Left lung (tissue), 4 donors: ENCODE measurements at regions not wholly inside any gene's neighbourhood (a gene's known extent, or its start where the extent isn't known, plus 50 kb on each side); places are given as distances from the start of the nearest gene placed in this dataset.
A peak's percentile ranks its signal among the peaks of the same experiment; 100 is the strongest.
"Not testable (repeated sequence)": the region's sequence is repeated elsewhere in the genome, so short reads cannot be mapped to it uniquely, and the experiment has no call there.

Experiments used
- ATAC-seq: fragments of 200-7000 bp; cut with Tn5 transposase; one replicate; pipeline ENCODE4 v1.9.1; 2020; ENCODE audit warnings: moderate library complexity
- DNase-seq, 4 donors: peaks; one replicate each; pipeline ENCODE4 v3.0.0-alpha.2; 2013 to 2020
- H3K27ac ChIP-seq, 2 donors: fragments of 200-600 bp; sonication (generic) in 1 of 2; one replicate each; pipeline versions ENCODE4 v1.5.0 to v1.8.0; 2020 to 2021
- H3K27me3 ChIP-seq, 2 donors: fragments of 200-600 bp; sonication (generic) in 1 of 2; one replicate each; pipeline versions ENCODE4 v1.5.0 to v1.8.0; 2020 to 2021
- H3K36me3 ChIP-seq, 2 donors: fragments of 200-600 bp; sonication (generic) in 1 of 2; one replicate each; pipeline versions ENCODE4 v1.5.0 to v1.8.0; 2020 to 2021
- H3K4me1 ChIP-seq, 2 donors: fragments of 200-600 bp; one replicate each; pipeline ENCODE4 v1.8.0; 2021
- H3K4me3 ChIP-seq, 2 donors: fragments of 200-600 bp; sonication (generic) in 1 of 2; one replicate each; pipeline versions ENCODE4 v1.5.0 to v1.8.0; 2020 to 2021; ENCODE audit warnings: mild to moderate bottlenecking in 1 of 2
- H3K9me3 ChIP-seq, 2 donors: fragments of 200-600 bp; sonication (generic) in 1 of 2; one replicate each; pipeline versions ENCODE4 v1.5.0 to v1.8.0; 2020 to 2021
- intact Hi-C, 2 donors: fragments of 100-400 bp; cut with DNase I; formaldehyde crosslinking; loops; one replicate each; pipeline versions ENCODE4 v1.11.2 to v1.14.2; 2022
- donor health status: DM: no; HTN: yes; CAD: no.
- donor health status: DM: no; HTN: no; CAD: no.

DNA sequence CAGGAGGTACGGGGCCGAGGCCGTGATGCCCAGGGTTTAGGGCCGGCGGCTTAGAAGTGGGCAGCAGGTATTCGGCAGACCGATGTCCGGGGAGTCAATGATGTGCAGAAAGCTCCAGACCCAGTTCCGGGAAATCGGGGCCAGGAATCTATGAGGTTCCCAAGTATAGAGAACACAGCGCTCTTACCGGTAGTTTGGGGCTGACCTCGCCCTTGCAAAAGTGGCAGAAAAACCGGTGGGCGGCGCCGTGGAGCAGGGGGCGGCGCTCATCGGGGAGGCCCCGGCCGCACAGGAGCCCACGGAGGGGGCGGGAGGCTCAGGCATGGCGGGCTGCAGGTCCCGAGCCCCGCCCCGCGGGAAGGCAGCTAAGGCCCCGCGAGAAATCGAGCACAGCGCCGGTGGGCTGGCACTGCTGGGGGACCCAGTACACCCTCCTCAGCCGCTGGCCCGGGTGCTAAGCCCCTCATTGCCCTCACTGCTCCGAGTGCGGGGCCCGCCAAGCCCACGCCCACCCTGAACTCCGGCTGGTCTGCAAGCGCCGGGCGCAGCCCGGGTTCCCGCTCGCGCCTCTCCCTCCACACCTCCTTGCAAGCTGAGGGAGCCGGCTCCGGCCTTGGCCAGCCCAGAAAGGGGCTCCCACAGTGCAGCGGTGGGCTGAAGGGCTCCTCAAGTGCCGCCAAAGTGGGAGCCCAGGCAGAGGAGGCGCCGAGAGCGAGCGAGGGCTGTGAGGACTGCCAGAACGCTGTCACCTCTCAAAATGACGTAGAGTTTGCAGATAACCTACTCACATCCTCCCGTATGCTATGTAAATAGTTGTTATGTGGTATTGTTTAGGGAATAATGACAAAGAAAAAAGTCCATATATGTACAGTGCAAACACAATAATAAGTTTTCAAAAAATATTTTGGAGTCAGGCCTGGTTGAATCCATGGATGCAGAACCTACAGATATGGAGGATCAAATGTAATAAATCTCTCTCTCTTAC lies 80.6 kb upstream of the NBPF20 start:
- H3K27ac ChIP-seq, H3K27me3 ChIP-seq, H3K9me3 ChIP-seq, H3K4me1 ChIP-seq, H3K4me3 ChIP-seq, intact Hi-C loops, DNase-seq, H3K36me3 ChIP-seq: not testable (repeated sequence)
- ATAC-seq: peak; percentile 82

- H3K36me3 ChIP-seq, H3K4me3 ChIP-seq, intact Hi-C loops, DNase-seq, H3K27me3 ChIP-seq, H3K9me3 ChIP-seq, H3K27ac ChIP-seq, H3K4me1 ChIP-seq: not testable (repeated sequence)
- ATAC-seq: peak; percentile 11
Observed at GRCh38 chr1:145504834-145505413, 79.5 kb upstream of the NBPF20 start.

DNA sequence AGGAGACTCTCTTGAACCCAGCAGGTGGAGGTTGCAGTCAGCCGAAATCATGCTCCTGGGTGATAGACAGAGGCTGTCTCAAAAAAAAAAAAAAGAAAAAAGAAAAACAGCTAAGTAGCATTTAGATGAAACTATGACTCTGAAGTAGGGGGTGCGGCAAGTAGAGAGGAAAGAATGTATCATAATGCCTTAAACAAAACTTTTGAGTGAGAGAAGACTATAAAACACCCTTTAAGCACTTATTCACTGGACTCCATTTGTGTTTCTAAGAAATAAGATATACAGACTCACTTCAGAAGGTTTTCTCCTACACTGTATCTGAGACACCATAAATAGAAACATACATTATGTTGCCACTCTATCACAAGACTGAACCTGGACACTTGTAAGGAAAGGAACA lies 78.9 kb upstream of the NBPF20 start:
- H3K27ac ChIP-seq, H3K9me3 ChIP-seq, ATAC-seq, H3K27me3 ChIP-seq, DNase-seq, H3K4me1 ChIP-seq, intact Hi-C loops, H3K36me3 ChIP-seq, H3K4me3 ChIP-seq: not testable (repeated sequence)

DNA sequence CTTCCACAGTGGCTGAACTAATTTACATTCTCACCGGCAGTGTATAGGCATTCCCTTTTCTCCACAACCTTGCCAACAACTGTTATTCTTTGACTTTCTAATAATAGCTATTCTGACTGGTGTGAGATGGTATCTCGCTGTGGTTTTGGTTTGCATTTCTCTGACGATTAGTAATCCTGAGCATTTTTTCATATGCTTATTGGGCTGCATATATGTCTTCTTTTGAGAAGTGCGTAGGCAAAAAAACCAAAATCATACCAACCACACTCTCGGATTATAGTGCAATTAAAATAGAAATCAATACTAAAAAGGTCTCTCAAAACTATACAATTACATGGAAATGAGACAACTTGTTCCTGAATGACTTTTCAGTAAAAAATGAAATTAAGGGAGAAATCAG lies 74.8 kb upstream of the NBPF20 start:
- H3K9me3 ChIP-seq, H3K27me3 ChIP-seq, H3K4me3 ChIP-seq, DNase-seq, ATAC-seq, H3K27ac ChIP-seq, intact Hi-C loops, H3K36me3 ChIP-seq, H3K4me1 ChIP-seq: not testable (repeated sequence)

DNA sequence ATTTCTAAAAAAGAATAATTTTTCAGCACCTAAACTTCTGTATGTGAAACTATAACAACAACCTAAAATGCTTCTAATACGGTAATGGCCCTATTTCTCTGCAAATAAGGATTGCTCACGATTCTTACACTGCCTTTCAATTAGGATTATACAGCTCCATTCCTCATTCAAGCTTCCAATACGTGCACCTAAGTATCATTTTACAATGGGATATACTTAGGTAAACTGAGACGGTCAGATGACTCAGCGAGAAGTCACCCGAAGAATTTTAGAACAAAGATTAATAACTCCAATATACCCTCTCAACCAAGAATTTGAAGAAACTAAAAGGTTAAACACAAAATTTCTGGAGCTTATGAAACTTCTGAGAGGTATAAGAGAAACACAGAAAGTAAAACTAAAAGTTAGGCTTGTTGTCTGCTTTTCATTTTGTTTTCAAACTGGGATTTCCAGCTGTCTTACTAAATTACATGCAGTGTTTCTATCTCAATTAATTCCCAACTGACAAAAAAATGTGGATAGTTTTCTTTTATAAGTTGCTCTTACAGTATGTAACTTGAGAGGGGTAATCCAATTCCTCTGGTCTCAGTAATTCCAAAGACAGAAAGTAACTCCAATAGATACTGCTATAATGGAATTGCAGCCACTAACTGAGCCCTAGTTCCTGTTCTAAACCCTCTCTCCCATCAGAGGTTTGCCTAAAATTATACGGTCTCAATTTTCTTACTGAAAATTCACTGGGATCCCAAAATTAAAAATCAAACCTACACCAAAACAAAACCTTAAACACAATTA lies 69.9 kb upstream of the NBPF20 start:
- H3K27me3 ChIP-seq, DNase-seq, H3K4me3 ChIP-seq, H3K27ac ChIP-seq, H3K9me3 ChIP-seq, H3K36me3 ChIP-seq, intact Hi-C loops, ATAC-seq, H3K4me1 ChIP-seq: not testable (repeated sequence)

DNA sequence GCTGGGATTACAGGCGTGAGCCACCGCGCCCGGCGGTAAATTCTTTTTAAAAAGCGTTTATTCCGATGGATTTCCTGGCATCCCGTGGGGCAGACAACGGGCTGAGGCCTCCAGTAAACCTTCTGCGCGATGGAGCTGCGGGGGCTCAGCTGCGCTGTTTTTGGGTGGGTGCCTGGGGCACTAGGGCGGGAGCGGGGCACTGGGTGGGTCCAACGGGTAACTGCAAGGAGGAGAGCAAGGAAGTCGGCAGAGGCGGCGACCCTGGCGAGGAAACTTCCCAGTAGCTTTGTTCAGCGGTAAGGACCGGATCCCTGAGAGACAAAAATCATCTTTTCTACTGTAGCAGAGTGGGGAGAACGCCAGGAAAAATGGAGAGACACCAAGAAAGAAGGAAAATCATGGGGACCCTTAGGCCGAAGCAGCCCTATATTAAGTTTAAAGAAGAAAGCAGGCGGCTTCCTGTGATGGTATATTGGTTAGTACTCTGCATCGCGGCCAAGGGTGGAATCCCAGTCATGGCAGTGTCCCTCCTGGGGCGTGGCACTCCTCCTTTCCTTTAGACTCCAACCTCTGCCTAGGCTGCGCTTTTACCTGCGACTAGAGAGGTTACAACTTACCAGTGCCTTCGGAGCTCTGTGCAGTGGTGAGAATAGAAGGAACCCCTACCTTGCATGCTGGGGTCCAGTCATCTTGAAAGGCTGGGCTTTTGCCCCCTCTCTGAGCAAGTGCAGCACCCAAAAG lies 63.0 kb upstream of the NBPF20 start:
- ATAC-seq, H3K9me3 ChIP-seq, H3K36me3 ChIP-seq, H3K27ac ChIP-seq, DNase-seq, H3K4me1 ChIP-seq, H3K4me3 ChIP-seq, intact Hi-C loops: not testable (repeated sequence)
- peaks cover 0 to 29% of the 10 kb centered on the region in 2 donors for H3K27me3 ChIP-seq

- H3K27me3 ChIP-seq: peaks cover 0 to 29% of the 10 kb centered on the region in 2 donors
- intact Hi-C loops, H3K36me3 ChIP-seq, H3K27ac ChIP-seq, H3K4me1 ChIP-seq, H3K9me3 ChIP-seq: not testable (repeated sequence)
- DNase-seq: peak in 1 of 4 donors; percentile 45
- peak; percentile 39 for ATAC-seq
- H3K4me3 ChIP-seq: peak overlapping the region in 1 of 2 donors; percentile 17
Observed at GRCh38 chr1:145487156-145487555, 61.8 kb upstream of the NBPF20 start.

DNA sequence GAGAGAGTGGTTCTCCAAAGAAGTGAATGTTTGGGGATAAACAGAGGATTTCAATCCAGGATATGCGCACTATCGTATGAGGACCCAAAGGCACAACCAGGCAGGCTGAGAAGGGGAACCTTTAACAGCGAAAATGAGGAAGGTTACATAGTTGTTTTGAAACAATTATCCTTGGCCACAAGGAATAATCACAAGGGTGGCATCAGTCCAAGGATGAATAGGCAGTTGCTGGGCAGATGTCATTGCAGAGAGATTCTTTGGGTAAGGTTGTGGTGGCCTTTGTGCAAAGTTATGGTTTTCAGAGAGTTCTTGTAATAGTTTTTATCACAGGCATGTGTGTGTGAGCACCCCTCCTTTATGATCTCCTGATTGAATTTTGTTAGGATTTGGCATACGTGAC lies 58.9 kb upstream of the NBPF20 start:
- intact Hi-C loops, H3K4me1 ChIP-seq, H3K4me3 ChIP-seq, DNase-seq, H3K27ac ChIP-seq, H3K36me3 ChIP-seq, H3K9me3 ChIP-seq: not testable (repeated sequence)
- peaks cover 0 to 29% of the 10 kb centered on the region in 2 donors for H3K27me3 ChIP-seq
- ATAC-seq: peak; percentile 47

DNA sequence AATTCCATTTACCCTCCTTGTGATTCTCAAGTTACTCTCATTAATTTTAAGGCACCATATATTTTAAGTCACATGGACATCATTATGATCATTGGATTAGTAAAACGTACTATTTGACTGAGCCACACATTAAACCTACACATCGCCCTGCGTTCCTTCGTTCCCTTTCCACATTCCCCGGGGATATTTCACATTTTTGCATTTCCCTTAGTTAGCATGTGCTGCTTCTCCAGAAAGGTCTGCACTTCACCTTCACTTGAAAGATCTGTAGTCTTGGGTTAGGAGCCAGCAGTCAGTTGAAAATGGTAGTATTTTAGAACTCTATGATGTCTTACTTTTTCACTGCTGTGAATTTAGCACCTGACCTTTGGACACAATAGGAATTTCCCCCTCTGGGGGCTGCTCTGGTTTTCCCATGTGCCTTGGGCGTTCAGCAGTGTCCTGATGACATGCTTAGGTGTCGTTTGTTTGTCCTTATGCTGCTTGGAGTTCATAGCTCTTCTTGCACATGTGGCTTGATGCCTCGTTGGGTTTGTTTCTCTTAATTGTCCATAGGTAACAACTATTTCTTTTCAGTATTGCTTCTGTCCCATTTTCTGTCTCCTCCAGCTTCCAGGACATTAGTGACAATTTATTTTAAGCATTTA lies 56.9 kb upstream of the NBPF20 start:
- ATAC-seq, H3K36me3 ChIP-seq, DNase-seq, H3K4me3 ChIP-seq, H3K4me1 ChIP-seq, H3K9me3 ChIP-seq, intact Hi-C loops, H3K27ac ChIP-seq: not testable (repeated sequence)
- peaks cover 0 to 19% of the 10 kb centered on the region in 2 donors for H3K27me3 ChIP-seq

DNA sequence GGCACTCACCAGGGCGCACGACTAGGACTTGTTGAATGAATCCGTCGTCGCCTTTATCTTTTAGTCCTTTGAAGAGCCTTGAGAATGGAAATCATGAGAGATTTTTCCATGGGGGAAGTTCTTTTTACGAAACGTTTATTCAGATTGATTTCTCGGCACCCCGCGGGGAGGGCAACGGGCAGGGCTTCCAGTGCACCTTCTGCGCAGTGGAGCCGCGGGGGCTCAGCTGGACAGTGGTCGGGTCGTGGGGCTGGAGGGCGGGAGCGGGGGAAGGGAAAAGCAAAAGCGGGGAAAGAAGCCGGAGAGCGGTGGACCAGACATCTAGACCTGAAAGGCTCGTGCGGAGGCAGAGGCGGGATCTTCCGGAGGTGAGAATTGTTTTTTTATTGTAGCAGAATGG lies 50.6 kb upstream of the NBPF20 start:
- DNase-seq, H3K4me3 ChIP-seq, ATAC-seq, H3K9me3 ChIP-seq, H3K4me1 ChIP-seq, H3K27ac ChIP-seq, intact Hi-C loops, H3K36me3 ChIP-seq: not testable (repeated sequence)
- H3K27me3 ChIP-seq: peaks cover 0 to 31% of the 10 kb centered on the region in 2 donors

DNA sequence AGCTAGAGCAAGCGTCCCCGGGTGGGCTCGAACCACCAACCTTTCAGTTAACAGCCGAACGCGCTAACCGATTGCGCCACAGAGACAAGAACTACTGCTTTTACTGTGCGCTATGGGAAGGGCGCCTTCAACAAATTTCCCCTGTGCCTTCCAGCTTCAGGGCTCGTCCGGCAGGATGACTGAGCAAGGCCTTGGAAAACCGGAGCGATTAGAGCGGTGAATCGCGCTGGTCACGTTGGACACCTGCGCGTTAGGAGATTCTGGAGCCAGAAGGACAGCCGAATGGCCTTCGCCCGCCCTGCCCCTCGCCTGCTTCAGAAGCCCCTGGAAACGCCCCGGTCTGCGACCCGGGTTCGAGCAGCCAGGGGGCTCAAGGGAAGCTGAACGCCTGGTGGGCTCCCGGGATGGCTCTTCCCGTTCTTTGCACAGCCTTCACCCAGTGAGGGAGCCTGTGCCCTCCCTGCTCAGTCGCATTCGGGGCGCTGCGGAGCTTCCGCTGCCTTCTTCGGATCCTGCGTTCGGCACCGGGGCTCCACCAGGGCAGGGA lies 50.0 kb upstream of the NBPF20 start:
- H3K27ac ChIP-seq, H3K4me3 ChIP-seq, H3K36me3 ChIP-seq, intact Hi-C loops, H3K4me1 ChIP-seq, H3K9me3 ChIP-seq: not testable (repeated sequence)
- ATAC-seq: peak; percentile 40
- peaks cover 0 to 31% of the 10 kb centered on the region in 2 donors for H3K27me3 ChIP-seq
- DNase-seq: peak in 1 of 4 donors; percentile 54
